DOHH2 (cell line): ENCODE measurements at regions not wholly inside any gene's neighbourhood (a gene's known extent, or its start where the extent isn't known, plus 50 kb on each side); places are given as distances from the start of the nearest gene placed in this dataset.

Experiments used
- EZH2phosphoT487 ChIP-seq: fragments of 200-600 bp; sonication (generic); IDR thresholded peaks from 2 replicates; pipeline ENCODE4 v1.6.1; 2017; ENCODE audit warnings: borderline replicate concordance, mild to moderate bottlenecking, antibody characterized with exemption, low read length, moderate library complexity, mixed read lengths
- TF ChIP-seq, protein P1 (sequence below): fragments of 200-600 bp; sonication (generic); IDR thresholded peaks from one replicate; pipeline ENCODE4 v1.5.1; 2014; ENCODE audit warnings: antibody characterized with exemption, mild to moderate bottlenecking, low read depth, low read length; ENCODE audit not compliant: poor library complexity, severe bottlenecking

DNA sequence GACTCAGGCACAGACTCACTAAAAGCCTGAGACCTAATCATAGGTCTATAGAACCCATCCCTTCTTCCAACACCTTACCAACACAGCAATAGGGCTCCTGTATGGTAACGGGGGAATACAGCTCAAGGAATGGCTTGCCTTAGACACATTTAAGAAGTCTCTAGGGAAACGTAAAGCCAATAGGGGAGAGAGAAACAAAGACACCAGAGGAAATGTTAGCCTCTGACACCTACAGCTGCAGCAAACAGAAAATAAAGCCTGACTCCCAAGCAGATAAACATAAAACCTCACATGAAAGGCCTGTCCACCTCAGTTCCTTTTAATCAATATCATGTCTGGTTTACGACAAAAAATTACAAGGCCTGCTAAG, 51.1 kb upstream of the NCOA1 start:
- TF ChIP-seq, protein P1, sequence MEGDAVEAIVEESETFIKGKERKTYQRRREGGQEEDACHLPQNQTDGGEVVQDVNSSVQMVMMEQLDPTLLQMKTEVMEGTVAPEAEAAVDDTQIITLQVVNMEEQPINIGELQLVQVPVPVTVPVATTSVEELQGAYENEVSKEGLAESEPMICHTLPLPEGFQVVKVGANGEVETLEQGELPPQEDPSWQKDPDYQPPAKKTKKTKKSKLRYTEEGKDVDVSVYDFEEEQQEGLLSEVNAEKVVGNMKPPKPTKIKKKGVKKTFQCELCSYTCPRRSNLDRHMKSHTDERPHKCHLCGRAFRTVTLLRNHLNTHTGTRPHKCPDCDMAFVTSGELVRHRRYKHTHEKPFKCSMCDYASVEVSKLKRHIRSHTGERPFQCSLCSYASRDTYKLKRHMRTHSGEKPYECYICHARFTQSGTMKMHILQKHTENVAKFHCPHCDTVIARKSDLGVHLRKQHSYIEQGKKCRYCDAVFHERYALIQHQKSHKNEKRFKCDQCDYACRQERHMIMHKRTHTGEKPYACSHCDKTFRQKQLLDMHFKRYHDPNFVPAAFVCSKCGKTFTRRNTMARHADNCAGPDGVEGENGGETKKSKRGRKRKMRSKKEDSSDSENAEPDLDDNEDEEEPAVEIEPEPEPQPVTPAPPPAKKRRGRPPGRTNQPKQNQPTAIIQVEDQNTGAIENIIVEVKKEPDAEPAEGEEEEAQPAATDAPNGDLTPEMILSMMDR, result no peak
- no peak for TF ChIP-seq EZH2phosphoT487
